ENCODE measurements at regions not wholly inside any gene's neighbourhood (a gene's known extent, or its start where the extent isn't known, plus 50 kb on each side); places are given as distances from the start of the nearest gene placed in this dataset.
A peak's percentile ranks its signal among the peaks of the same experiment; 100 is the strongest.
"Not testable (repeated sequence)": the region's sequence is repeated elsewhere in the genome, so short reads cannot be mapped to it uniquely, and the experiment has no call there.

- H3K27ac Mint-ChIP-seq, result peak overlapping the region; percentile 63
- DNase-seq (ENCODE audit: low spot score in 2 of 2, unreplicated experiment in 2 of 2); H3K4me3 Mint-ChIP-seq; H3K4me1 Mint-ChIP-seq; H3K36me3 Mint-ChIP-seq; H3K9me3 Mint-ChIP-seq; H3K27me3 Mint-ChIP-seq (ENCODE audit: low read depth): not testable (repeated sequence)
These were observed 1007.9 kb downstream of the LTN1 start for GRCh38 chr21:27984663-27985325.

- H3K36me3 Mint-ChIP-seq; H3K9me3 Mint-ChIP-seq; H3K4me1 Mint-ChIP-seq; H3K27me3 Mint-ChIP-seq (ENCODE audit: low read depth); H3K4me3 Mint-ChIP-seq; H3K27ac Mint-ChIP-seq; DNase-seq (ENCODE audit: low spot score in 2 of 2, unreplicated experiment in 2 of 2): not testable (repeated sequence)
These were observed 1012.6 kb upstream of the ADAMTS5 start for GRCh38 chr21:27979446-27979845.

- Mint-ChIP-seq H3K27ac (no peak overlapping the region), H3K4me1 (peaks cover 5% of the 10 kb centered on the region), H3K9me3 (peaks cover 18% of the 10 kb centered on the region), H3K27me3 (ENCODE audit: low read depth) (no peaks in the 10 kb centered on the region), H3K4me3 (no peak overlapping the region), H3K36me3 (peaks cover 2% of the 10 kb centered on the region)
- no peak for DNase-seq (ENCODE audit: low spot score in 2 of 2, unreplicated experiment in 2 of 2)
- no peak for TF ChIP-seq CTCF (IDR thresholded peaks at IDR 0.05; ENCODE audit: unreplicated experiment)
These were observed 1008.6 kb upstream of the ADAMTS5 start for GRCh38 chr21:27975514-27975913.

- not testable (repeated sequence) for H3K36me3 Mint-ChIP-seq; H3K4me1 Mint-ChIP-seq; DNase-seq (ENCODE audit: low spot score in 2 of 2, unreplicated experiment in 2 of 2); H3K27me3 Mint-ChIP-seq (ENCODE audit: low read depth); H3K4me3 Mint-ChIP-seq; H3K27ac Mint-ChIP-seq
- peaks cover 18% of the 10 kb centered on the region for H3K9me3 Mint-ChIP-seq
These were observed 1007.3 kb upstream of the ADAMTS5 start for GRCh38 chr21:27974152-27974551.

GRCh38 chr21:27968240-27968639, 1001.4 kb upstream of the ADAMTS5 start:
- H3K4me1 Mint-ChIP-seq; H3K36me3 Mint-ChIP-seq; H3K27me3 Mint-ChIP-seq (ENCODE audit: low read depth); H3K27ac Mint-ChIP-seq; H3K4me3 Mint-ChIP-seq; DNase-seq (ENCODE audit: low spot score in 2 of 2, unreplicated experiment in 2 of 2): not testable (repeated sequence)
- H3K9me3 Mint-ChIP-seq, result peaks cover 12% of the 10 kb centered on the region

DNA sequence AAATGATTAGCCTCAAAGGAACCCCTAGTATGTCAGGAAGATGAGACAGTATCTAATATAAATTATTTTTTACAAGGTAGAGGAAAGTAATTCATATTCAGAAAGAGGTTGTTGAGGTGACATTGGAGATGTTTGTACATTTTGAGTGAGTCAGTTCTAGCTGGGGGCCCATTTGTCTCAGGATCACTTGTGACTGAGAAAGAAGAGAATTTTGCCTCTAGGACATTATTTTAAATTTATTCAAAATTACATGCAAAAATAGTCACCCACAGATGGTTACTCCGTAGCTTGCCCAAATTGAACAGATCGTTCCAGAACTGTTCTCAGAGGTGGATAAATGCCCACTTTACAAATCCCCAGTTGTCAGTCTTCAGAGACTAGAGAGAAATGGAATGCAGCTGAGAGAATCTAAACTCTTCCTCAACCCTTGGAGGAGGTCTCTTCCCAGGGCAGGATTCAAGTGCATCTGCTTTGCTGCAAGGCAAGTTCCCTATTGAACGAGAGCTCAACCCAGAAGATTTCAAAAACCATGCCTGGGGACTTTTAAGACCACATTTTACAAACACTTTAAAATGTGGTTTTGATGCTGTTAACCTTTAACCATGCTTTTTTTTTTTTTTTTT, 987.8 kb upstream of the ADAMTS5 start:
- no peak for DNase-seq (ENCODE audit: low spot score in 2 of 2, unreplicated experiment in 2 of 2)
- H3K4me1 Mint-ChIP-seq, result peaks cover 13% of the 10 kb centered on the region
- no peak for TF ChIP-seq CTCF (IDR thresholded peaks at IDR 0.05; ENCODE audit: unreplicated experiment)
- H3K9me3 Mint-ChIP-seq, result peaks cover 9% of the 10 kb centered on the region
- H3K27me3 Mint-ChIP-seq (ENCODE audit: low read depth), result no peaks in the 10 kb centered on the region
- no peak overlapping the region for H3K4me3 Mint-ChIP-seq
- H3K36me3 Mint-ChIP-seq, result no peaks in the 10 kb centered on the region
- no peak overlapping the region for H3K27ac Mint-ChIP-seq

- Mint-ChIP-seq H3K36me3 (no peaks in the 10 kb centered on the region), H3K9me3 (peaks cover 4% of the 10 kb centered on the region), H3K4me3 (no peak overlapping the region), H3K4me1 (peaks cover 13% of the 10 kb centered on the region), H3K27me3 (ENCODE audit: low read depth) (no peaks in the 10 kb centered on the region), H3K27ac (no peak overlapping the region)
- DNase-seq (ENCODE audit: low spot score in 2 of 2, unreplicated experiment in 2 of 2), result no peak
- TF ChIP-seq CTCF (IDR thresholded peaks at IDR 0.05; ENCODE audit: unreplicated experiment), result no peak
These were observed 986.6 kb upstream of the ADAMTS5 start for GRCh38 chr21:27953340-27954045.

DNA sequence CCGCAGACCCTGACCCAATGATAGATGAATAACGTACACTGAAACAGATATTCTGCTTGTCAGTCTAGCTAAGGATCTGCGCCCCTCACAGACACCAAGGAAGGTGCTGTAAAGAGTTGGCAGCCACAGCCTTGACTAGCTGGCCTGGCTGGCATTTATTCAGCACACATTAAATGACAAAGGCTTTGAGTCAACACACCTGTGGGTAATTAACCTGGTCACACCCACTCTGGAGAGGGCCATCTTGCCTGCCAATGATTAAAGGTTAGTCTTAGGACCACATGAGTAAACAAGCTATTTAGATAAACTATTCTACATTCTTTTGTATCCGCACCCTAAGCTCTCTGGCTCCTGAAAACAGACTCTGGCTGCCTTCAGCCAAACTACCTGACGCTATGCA, 982.2 kb upstream of the ADAMTS5 start:
- DNase-seq (ENCODE audit: low spot score in 2 of 2, unreplicated experiment in 2 of 2); H3K36me3 Mint-ChIP-seq; H3K4me1 Mint-ChIP-seq; H3K4me3 Mint-ChIP-seq; H3K27me3 Mint-ChIP-seq (ENCODE audit: low read depth); H3K27ac Mint-ChIP-seq; H3K9me3 Mint-ChIP-seq: not testable (repeated sequence)

GRCh38 chr21:27930108-27930767, 963.4 kb upstream of the ADAMTS5 start:
- not testable (repeated sequence) for H3K27me3 Mint-ChIP-seq (ENCODE audit: low read depth); DNase-seq (ENCODE audit: low spot score in 2 of 2, unreplicated experiment in 2 of 2); H3K36me3 Mint-ChIP-seq; H3K27ac Mint-ChIP-seq; H3K9me3 Mint-ChIP-seq; H3K4me3 Mint-ChIP-seq; H3K4me1 Mint-ChIP-seq

- DNase-seq (ENCODE audit: low spot score in 2 of 2, unreplicated experiment in 2 of 2); H3K36me3 Mint-ChIP-seq; H3K4me3 Mint-ChIP-seq; H3K4me1 Mint-ChIP-seq; H3K9me3 Mint-ChIP-seq; H3K27me3 Mint-ChIP-seq (ENCODE audit: low read depth): not testable (repeated sequence)
- H3K27ac Mint-ChIP-seq, result peak overlapping the region; percentile 34
These were observed 962.3 kb upstream of the ADAMTS5 start for GRCh38 chr21:27929179-27929578.

Data from mesothelial cell of epicardium (in vitro differentiated cells).